MM.1S (cell line): ENCODE measurements at regions not wholly inside any gene's neighbourhood (a gene's known extent, or its start where the extent isn't known, plus 50 kb on each side); places are given as distances from the start of the nearest gene placed in this dataset.

Experiments
- EZH2 ChIP-seq: fragments of 300-600 bp; sonication (generic); optimal IDR thresholded peaks from 2 replicates; pipeline ENCODE3; 2017; ENCODE audit warnings: low read depth, mild to moderate bottlenecking, antibody characterized with exemption, low read length, mixed read lengths
- TF ChIP-seq, protein P1 (sequence below): fragments of 300-600 bp; sonication (generic); IDR thresholded peaks from 2 replicates; pipeline ENCODE4 v1.5.1; 2016; ENCODE audit warnings: antibody characterized with exemption, low read length, mixed read lengths

DNA sequence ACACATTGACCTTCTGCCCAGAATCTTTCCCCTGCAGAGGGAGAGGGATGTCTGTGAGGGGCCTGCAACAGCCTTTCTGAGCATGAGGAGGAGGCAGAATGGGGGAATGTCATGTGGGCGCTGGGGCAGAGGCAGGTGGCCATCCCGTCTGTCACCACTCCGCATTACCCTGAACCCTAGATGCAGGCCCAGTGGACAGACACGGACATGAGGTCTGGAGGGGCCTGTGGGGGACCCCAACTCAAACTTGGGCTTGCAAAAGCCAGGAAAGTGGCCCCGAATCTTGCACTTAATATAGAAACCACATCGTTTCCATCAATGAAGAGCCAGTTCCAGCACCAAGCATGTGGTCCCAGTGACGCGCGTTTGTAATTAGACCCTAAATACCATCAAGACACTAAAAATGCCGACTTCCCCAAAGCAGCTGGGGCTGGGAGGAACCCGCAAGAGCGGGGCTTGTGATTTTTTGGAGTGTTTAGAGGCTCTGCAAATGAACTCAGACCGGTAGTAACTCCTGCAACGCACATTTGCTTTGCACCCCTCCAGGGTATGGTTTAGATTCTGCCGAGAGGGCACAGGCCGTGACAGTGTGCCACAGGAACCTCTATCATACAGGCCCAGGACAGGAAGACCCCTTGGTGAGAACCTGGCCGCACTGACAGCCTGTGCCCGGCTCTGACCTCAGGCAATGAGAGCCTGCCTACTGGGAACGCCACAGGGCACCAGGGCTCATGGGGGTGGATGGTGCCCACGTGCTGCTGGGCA, 109.3 kb downstream of the CTTN start:
- TF ChIP-seq, protein P1, sequence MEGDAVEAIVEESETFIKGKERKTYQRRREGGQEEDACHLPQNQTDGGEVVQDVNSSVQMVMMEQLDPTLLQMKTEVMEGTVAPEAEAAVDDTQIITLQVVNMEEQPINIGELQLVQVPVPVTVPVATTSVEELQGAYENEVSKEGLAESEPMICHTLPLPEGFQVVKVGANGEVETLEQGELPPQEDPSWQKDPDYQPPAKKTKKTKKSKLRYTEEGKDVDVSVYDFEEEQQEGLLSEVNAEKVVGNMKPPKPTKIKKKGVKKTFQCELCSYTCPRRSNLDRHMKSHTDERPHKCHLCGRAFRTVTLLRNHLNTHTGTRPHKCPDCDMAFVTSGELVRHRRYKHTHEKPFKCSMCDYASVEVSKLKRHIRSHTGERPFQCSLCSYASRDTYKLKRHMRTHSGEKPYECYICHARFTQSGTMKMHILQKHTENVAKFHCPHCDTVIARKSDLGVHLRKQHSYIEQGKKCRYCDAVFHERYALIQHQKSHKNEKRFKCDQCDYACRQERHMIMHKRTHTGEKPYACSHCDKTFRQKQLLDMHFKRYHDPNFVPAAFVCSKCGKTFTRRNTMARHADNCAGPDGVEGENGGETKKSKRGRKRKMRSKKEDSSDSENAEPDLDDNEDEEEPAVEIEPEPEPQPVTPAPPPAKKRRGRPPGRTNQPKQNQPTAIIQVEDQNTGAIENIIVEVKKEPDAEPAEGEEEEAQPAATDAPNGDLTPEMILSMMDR: no peak
- no peak for TF ChIP-seq EZH2
